BJ (cell line): ENCODE measurements at regions not wholly inside any gene's neighbourhood (a gene's known extent, or its start where the extent isn't known, plus 50 kb on each side); places are given as distances from the start of the nearest gene placed in this dataset. TPM values are rescaled to one million over a fixed set of nuclear protein-coding genes. Genes with fewer than 3 reads are reported as not detected.

ENCODE experiments used
- CTCF ChIA-PET: fragments of 350-600 bp; formaldehyde crosslinking; extraction: SDS; loops from one replicate; lab custom pipeline; 2021; ENCODE audit warnings: antibody characterized with exemption, inconsistent platforms; lab: Yijun Ruan, JAX
- POLR2A ChIA-PET: fragments of 300-600 bp; sonication (Branson Sonifier 250); formaldehyde crosslinking; extraction: SDS; loops from one replicate; lab custom pipeline; 2021; ENCODE audit warnings: antibody characterized with exemption; lab: Charles Lee
- DNase-seq: peaks from one replicate; pipeline ENCODE4 v3.0.0-alpha.2; 2011; ENCODE audit warnings: low read depth
- H3K27me3 ChIP-seq: 2 replicates; pipeline ENCODE4 v1.6.0; 2011; ENCODE audit warnings: low read length; ENCODE audit not compliant: control insufficient read depth, insufficient read depth
- H3K36me3 ChIP-seq: 2 replicates; pipeline ENCODE4 v1.5.1; 2011; ENCODE audit warnings: low read length; ENCODE audit not compliant: control insufficient read depth, insufficient read depth
- H3K4me3 ChIP-seq: 2 replicates; pipeline ENCODE4 v1.5.1; 2011; ENCODE audit warnings: low read depth, mild to moderate bottlenecking, control low read depth, low read length
- small RNA-seq: library from RNA; depleted of rRNA; stranded (forward); fragments of <200 nt; gene quantifications from one replicate; pipeline ENCODE3, GENCODE V24; 2012; ENCODE audit warnings: low replicate concordance, low read depth; ENCODE audit not compliant: insufficient read length
- TF ChIP-seq, protein P1 (sequence below): IDR thresholded peaks from 2 replicates; pipeline ENCODE4 v1.5.1; 2011; ENCODE audit warnings: low read depth, mild to moderate bottlenecking, control low read depth, inconsistent platforms, low read length, moderate library complexity; ENCODE audit not compliant: insufficient read depth

- TF ChIP-seq, protein P1, sequence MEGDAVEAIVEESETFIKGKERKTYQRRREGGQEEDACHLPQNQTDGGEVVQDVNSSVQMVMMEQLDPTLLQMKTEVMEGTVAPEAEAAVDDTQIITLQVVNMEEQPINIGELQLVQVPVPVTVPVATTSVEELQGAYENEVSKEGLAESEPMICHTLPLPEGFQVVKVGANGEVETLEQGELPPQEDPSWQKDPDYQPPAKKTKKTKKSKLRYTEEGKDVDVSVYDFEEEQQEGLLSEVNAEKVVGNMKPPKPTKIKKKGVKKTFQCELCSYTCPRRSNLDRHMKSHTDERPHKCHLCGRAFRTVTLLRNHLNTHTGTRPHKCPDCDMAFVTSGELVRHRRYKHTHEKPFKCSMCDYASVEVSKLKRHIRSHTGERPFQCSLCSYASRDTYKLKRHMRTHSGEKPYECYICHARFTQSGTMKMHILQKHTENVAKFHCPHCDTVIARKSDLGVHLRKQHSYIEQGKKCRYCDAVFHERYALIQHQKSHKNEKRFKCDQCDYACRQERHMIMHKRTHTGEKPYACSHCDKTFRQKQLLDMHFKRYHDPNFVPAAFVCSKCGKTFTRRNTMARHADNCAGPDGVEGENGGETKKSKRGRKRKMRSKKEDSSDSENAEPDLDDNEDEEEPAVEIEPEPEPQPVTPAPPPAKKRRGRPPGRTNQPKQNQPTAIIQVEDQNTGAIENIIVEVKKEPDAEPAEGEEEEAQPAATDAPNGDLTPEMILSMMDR, result no peak
- ChIA-PET POLR2A (no interaction called here), CTCF (interaction anchor here (1.2 kb wide), 1 partner anchor 18 kb away, joined by 3 read pairs; no protein-coding TSS in a partner anchor)
- DNase-seq, result no peak
- Histone ChIP-seq H3K36me3 (no peaks in the 10 kb centered on the region), H3K27me3 (no peaks in the 10 kb centered on the region), H3K4me3 (no peak overlapping the region)
Measured at GRCh38 chr3:153097213-153097612, 64.8 kb upstream of the RAP2B start.

DNA sequence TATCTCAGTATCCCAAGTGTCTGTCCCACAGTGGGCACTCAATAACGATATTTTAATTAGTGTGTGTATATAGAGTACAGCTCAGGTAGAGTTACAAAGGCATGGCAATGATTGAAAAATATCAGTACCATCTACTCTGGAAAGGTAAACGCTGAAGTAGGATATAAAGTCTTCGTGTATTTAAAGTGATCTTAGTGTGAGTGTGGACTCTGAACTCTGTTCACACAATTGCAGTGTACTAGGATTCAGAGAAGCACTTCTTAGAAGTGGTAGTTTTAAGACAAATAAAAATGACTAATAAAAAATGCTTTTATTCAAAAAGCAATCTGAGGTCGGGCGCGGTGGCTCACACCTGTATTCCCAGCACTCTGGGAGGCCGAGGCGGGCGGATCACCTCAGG, 62.9 kb upstream of the RAP2B start:
- ChIA-PET POLR2A (no interaction called here), CTCF (no interaction called here)
- H3K27me3 ChIP-seq, result no peaks in the 10 kb centered on the region
- TF ChIP-seq, protein P1, result no peak
- no peaks in the 10 kb centered on the region for H3K36me3 ChIP-seq
- no peak for DNase-seq
- H3K4me3 ChIP-seq, result no peak overlapping the region

- no peak for DNase-seq
- CTCF ChIA-PET, result no interaction called here
- Histone ChIP-seq H3K27me3 (no peaks in the 10 kb centered on the region), H3K36me3 (no peaks in the 10 kb centered on the region), H3K4me3 (no peak overlapping the region)
- POLR2A ChIA-PET, result interaction anchor here (0.6 kb wide), 1 partner anchor 25 kb away, joined by 9 read pairs; no protein-coding TSS in a partner anchor
- TF ChIP-seq, protein P1, result no peak
Measured at GRCh38 chr3:153103406-153103945, 58.5 kb upstream of the RAP2B start.

GRCh38 chr3:153110041-153110440, 52.0 kb upstream of the RAP2B start:
- CTCF ChIA-PET, result no interaction called here

GRCh38 chr3:153111016-153111415, 51.0 kb upstream of the RAP2B start:
- Histone ChIP-seq H3K36me3 (no peaks in the 10 kb centered on the region), H3K4me3 (no peak overlapping the region), H3K27me3 (no peaks in the 10 kb centered on the region)
- ChIA-PET POLR2A (interaction anchor here (0.6 kb wide), 1 partner anchor 49 kb away, joined by 3 read pairs; no protein-coding TSS in a partner anchor), CTCF (interaction anchor here (0.6 to 1.2 kb wide), 3 partner anchors 8 to 926 kb away, joined by 3 read pairs; no protein-coding TSS in a partner anchor)
- TF ChIP-seq, protein P1, result no peak
- no peak for DNase-seq

More at GRCh38 chr3:153110041-153110440, 52.0 kb upstream of the RAP2B start:
- Histone ChIP-seq H3K27me3 (no peaks in the 10 kb centered on the region), H3K36me3 (no peaks in the 10 kb centered on the region), H3K4me3 (no peak overlapping the region)
- no peak for DNase-seq
- TF ChIP-seq, protein P1, result no peak
- POLR2A ChIA-PET, result no interaction called here

Small RNA genes lying in the stretch of these regions (small RNA-seq; reads per million reads assigned to genes)
- not detected for gene HMGN2P13
